ENCODE measurements at regions not wholly inside any gene's neighbourhood (a gene's known extent, or its start where the extent isn't known, plus 50 kb on each side); places are given as distances from the start of the nearest gene placed in this dataset.

GRCh38 chr13:69391756-69392155, 715.9 kb upstream of the ATXN8OS start:
- DNase-seq = no peak

GRCh38 chr13:69389899-69390298, 717.7 kb upstream of the ATXN8OS start:
- DNase-seq = peak; percentile 66

GRCh38 chr13:69373747-69374425, 733.7 kb upstream of the ATXN8OS start:
- DNase-seq = no peak

GRCh38 chr13:69363360-69363759, 744.3 kb upstream of the ATXN8OS start:
- DNase-seq = no peak

- peak; percentile 22 for DNase-seq
Observed at GRCh38 chr13:69331245-69331644, 776.4 kb upstream of the ATXN8OS start.

GRCh38 chr13:69324090-69324886, 783.3 kb upstream of the ATXN8OS start:
- peak; percentile 26 for DNase-seq

- peak; percentile 48 for DNase-seq
Observed at GRCh38 chr13:69319656-69320055, 788.0 kb upstream of the ATXN8OS start.

GRCh38 chr13:69315039-69315438, 792.6 kb upstream of the ATXN8OS start:
- no peak for DNase-seq

GRCh38 chr13:69306766-69307165, 800.9 kb upstream of the ATXN8OS start:
- no peak for DNase-seq

GRCh38 chr13:69300131-69300530, 807.5 kb upstream of the ATXN8OS start:
- DNase-seq = no peak

- no peak for DNase-seq
Observed at GRCh38 chr13:69296130-69296529, 811.5 kb upstream of the ATXN8OS start.

- no peak for DNase-seq
Observed at GRCh38 chr13:69292789-69293425, 814.7 kb upstream of the ATXN8OS start.

GRCh38 chr13:69291292-69291906, 816.2 kb upstream of the ATXN8OS start:
- no peak for DNase-seq

GRCh38 chr13:69288026-69288425, 819.6 kb upstream of the ATXN8OS start:
- DNase-seq = no peak

- DNase-seq = no peak
Observed at GRCh38 chr13:69287050-69287698, 820.5 kb upstream of the ATXN8OS start.

- DNase-seq = no peak
Observed at GRCh38 chr13:69283837-69284236, 823.8 kb upstream of the ATXN8OS start.

- DNase-seq = no peak
Observed at GRCh38 chr13:69283301-69283700, 824.3 kb upstream of the ATXN8OS start.

- no peak for DNase-seq
Observed at GRCh38 chr13:69280399-69280798, 827.2 kb upstream of the ATXN8OS start.

GRCh38 chr13:69279213-69279612, 828.4 kb upstream of the ATXN8OS start:
- no peak for DNase-seq

GRCh38 chr13:69274231-69274630, 833.4 kb upstream of the ATXN8OS start:
- no peak for DNase-seq

GRCh38 chr13:69264362-69265334, 843.0 kb upstream of the ATXN8OS start:
- DNase-seq = no peak

- DNase-seq = no peak
Observed at GRCh38 chr13:69243366-69243765, 864.3 kb upstream of the ATXN8OS start.
